ENCODE measurements at regions not wholly inside any gene's neighbourhood (a gene's known extent, or its start where the extent isn't known, plus 50 kb on each side); places are given as distances from the start of the nearest gene placed in this dataset.

GRCh38 chr2:160940699-160941098 is 219.5 kb upstream of the TANK start:
- in situ Hi-C loops (cut with HindIII; ENCODE audit: low pct_unique_long_range_greater_than_20kb, low sequenced_read_pairs): no loop called here
- no peak for DNase-seq (ENCODE audit: low read depth in 1 of 2, low spot score in 1 of 2)

GRCh38 chr2:160941290-160941846 is 218.9 kb upstream of the TANK start:
- no peak for DNase-seq (ENCODE audit: low read depth in 1 of 2, low spot score in 1 of 2)
- TF ChIP-seq JUND (IDR thresholded peaks at IDR 0.05; ENCODE audit: low read depth): no peak
- in situ Hi-C loops (cut with HindIII; ENCODE audit: low pct_unique_long_range_greater_than_20kb, low sequenced_read_pairs): no loop called here

More at GRCh38 chr2:160940699-160941098, 219.5 kb upstream of the TANK start:
- TF ChIP-seq JUND (IDR thresholded peaks at IDR 0.05; ENCODE audit: low read depth): no peak

GRCh38 chr2:160942476-160943142 is 217.6 kb upstream of the TANK start:
- in situ Hi-C loops (cut with HindIII; ENCODE audit: low pct_unique_long_range_greater_than_20kb, low sequenced_read_pairs): no loop called here
- no peak for TF ChIP-seq JUND (IDR thresholded peaks at IDR 0.05; ENCODE audit: low read depth)
- DNase-seq (ENCODE audit: low read depth in 1 of 2, low spot score in 1 of 2): no peak

- DNase-seq (ENCODE audit: low read depth in 1 of 2, low spot score in 1 of 2): no peak
- no peak for TF ChIP-seq JUND (IDR thresholded peaks at IDR 0.05; ENCODE audit: low read depth)
- in situ Hi-C loops (cut with HindIII; ENCODE audit: low pct_unique_long_range_greater_than_20kb, low sequenced_read_pairs): no loop called here
These were observed 216.8 kb upstream of the TANK start for GRCh38 chr2:160943414-160943813.

GRCh38 chr2:160952464-160953254 is 207.6 kb upstream of the TANK start:
- TF ChIP-seq JUND (IDR thresholded peaks at IDR 0.05; ENCODE audit: low read depth): no peak
- no peak for DNase-seq (ENCODE audit: low read depth in 1 of 2, low spot score in 1 of 2)

DNA sequence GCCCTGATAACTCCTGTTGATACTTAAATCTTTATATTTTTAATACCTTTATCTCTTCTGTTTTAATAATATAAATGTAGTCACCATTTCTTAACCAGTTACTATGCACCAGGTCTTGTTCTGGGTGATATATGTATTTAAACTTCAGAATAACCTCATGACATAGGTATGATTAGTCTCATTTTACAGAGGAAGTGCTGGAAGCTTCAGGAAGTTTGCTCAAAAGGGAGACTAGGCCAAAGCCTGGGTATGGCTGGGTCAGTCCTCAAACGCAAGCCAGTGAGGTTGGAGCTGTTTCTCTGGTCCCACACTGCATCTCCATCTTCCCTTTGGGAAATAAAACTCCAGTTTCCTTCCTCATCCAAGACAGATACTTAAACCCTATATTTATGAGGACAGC is 204.7 kb upstream of the TANK start:
- in situ Hi-C loops (cut with HindIII; ENCODE audit: low pct_unique_long_range_greater_than_20kb, low sequenced_read_pairs): no loop called here
- DNase-seq (ENCODE audit: low read depth in 1 of 2, low spot score in 1 of 2): no peak
- TF ChIP-seq JUND (IDR thresholded peaks at IDR 0.05; ENCODE audit: low read depth): no peak

More at GRCh38 chr2:160952464-160953254, 207.6 kb upstream of the TANK start:
- in situ Hi-C loops (cut with HindIII; ENCODE audit: low pct_unique_long_range_greater_than_20kb, low sequenced_read_pairs): no loop called here

DNA sequence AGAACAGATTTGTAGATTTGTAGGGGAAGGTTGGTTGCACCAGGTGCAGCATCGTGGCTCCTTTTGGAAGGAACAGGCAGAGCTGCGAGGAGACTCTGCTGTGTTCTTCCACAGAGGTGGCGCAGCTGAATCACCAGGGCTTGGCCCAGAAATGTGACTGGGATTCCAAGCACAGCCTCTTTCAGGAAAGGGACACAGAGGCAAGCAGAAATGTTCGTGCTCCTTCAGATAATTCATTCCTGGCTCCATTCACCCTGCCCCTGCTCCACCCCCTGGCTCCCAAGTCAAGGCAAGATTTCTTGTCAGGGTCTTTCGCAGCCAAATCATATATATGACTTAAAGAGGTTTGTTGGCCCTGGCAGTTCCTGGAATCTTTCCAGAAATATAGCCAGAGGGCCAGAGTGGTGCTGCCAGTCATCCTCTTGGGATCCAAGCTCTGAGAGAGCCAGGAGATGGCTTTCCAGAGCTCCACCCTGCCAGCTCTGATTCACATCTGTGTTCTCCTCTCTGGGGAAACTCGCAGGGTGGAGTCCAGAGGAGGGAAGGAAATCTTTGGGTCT is 203.9 kb upstream of the TANK start:
- no peak for DNase-seq (ENCODE audit: low read depth in 1 of 2, low spot score in 1 of 2)
- TF ChIP-seq JUND (IDR thresholded peaks at IDR 0.05; ENCODE audit: low read depth): no peak
- in situ Hi-C loops (cut with HindIII; ENCODE audit: low pct_unique_long_range_greater_than_20kb, low sequenced_read_pairs): no loop called here

DNA sequence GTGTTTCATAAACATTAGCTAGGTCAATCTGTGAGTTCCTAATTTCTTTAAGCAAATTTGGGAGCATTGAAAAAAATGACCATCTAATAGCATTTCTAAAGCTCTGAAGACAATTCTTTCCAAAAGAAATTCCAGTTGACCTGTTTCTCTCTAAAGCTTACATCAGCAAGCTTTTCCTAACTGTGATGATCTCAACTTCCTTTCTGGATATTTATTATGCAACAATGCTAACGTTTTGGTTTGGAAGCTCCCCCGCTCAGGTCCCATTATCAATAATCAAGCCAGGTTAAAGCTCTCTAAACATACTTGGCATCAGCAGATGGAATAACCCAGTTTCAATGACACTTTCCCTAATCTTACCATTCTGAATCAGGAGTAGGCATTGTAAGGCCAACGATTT is 196.3 kb upstream of the TANK start:
- TF ChIP-seq JUND (IDR thresholded peaks at IDR 0.05; ENCODE audit: low read depth): no peak
- in situ Hi-C loops (cut with HindIII; ENCODE audit: low pct_unique_long_range_greater_than_20kb, low sequenced_read_pairs): no loop called here
- no peak for DNase-seq (ENCODE audit: low read depth in 1 of 2, low spot score in 1 of 2)

DNA sequence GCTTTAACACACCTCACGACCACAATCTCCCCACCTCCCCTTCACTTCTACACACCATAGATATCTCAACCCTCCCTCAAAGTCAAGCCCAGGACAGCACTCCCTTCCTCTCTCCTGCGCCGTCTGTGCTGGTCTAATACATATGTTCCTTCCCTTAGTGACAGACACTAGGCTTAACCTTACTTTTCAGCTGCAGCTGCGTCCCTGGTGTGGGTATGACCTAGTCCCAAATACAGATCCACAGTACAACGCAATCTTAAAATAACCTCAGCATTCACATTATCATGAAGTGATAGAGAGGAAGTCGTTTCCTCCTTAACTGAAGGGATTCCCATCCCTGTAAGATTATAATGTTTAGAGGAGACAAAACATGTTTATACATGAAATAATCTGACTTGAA is 192.7 kb upstream of the TANK start:
- no peak for TF ChIP-seq JUND (IDR thresholded peaks at IDR 0.05; ENCODE audit: low read depth)
- in situ Hi-C loops (cut with HindIII; ENCODE audit: low pct_unique_long_range_greater_than_20kb, low sequenced_read_pairs): no loop called here

GRCh38 chr2:160968183-160968582 is 192.0 kb upstream of the TANK start:
- no peak for TF ChIP-seq JUND (IDR thresholded peaks at IDR 0.05; ENCODE audit: low read depth)
- in situ Hi-C loops (cut with HindIII; ENCODE audit: low pct_unique_long_range_greater_than_20kb, low sequenced_read_pairs): no loop called here
- DNase-seq (ENCODE audit: low read depth in 1 of 2, low spot score in 1 of 2): no peak

More for the DNA sequence above, 192.7 kb upstream of the TANK start:
- no peak for DNase-seq (ENCODE audit: low read depth in 1 of 2, low spot score in 1 of 2)

DNA sequence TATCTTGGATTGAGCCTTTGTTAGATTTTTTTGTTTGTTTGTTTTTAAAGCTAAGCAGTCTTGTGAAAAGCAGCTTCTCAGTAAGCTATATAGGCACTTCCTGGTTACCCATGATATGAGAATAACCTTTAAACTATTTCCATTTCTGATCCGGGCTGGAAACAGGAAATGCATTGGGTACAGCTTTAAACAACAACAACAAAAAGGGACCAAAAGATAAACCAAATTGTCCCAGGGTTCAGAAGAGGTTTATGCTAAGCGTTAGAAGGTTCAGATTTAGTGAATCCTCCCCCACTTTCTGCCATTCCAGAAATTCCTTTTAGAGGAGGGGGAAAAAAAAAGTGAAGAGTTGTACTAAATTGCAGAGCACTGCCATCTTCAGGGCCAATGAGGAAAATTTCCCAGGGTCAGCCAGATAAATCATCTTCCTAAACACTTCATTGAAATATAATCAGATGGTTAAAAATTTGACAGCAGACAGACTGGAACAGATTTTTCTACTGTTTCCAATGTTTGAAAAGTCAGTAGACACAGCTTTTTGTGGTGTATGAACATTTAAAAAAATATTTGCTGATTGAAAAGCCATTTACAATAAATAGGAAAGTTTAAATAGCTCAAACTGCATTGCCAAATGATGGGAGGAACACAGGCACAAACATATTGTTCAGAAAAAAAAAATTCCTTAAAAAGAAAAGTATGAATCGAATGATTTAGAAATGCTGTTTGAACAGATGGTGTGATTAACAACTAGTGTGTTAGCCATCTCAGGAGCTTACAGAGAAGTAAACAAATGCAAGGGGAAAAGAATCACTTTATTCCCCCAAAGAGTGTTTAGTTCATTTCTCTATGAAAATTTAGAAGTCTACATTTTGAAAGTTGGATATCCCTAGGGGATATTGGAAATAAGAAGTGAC is 189.9 kb upstream of the TANK start:
- DNase-seq (ENCODE audit: low read depth in 1 of 2, low spot score in 1 of 2): peak in 1 of 2 experiments; percentile 69
- no peak for TF ChIP-seq JUND (IDR thresholded peaks at IDR 0.05; ENCODE audit: low read depth)
- in situ Hi-C loops (cut with HindIII; ENCODE audit: low pct_unique_long_range_greater_than_20kb, low sequenced_read_pairs): no loop called here

GRCh38 chr2:160973991-160974390 is 186.2 kb upstream of the TANK start:
- in situ Hi-C loops (cut with HindIII; ENCODE audit: low pct_unique_long_range_greater_than_20kb, low sequenced_read_pairs): no loop called here
- no peak for TF ChIP-seq JUND (IDR thresholded peaks at IDR 0.05; ENCODE audit: low read depth)
- DNase-seq (ENCODE audit: low read depth in 1 of 2, low spot score in 1 of 2): no peak

All from T47D (cell line).